ENCODE measurements at regions not wholly inside any gene's neighbourhood (a gene's known extent, or its start where the extent isn't known, plus 50 kb on each side); places are given as distances from the start of the nearest gene placed in this dataset.
"Not testable (repeated sequence)": the region's sequence is repeated elsewhere in the genome, so short reads cannot be mapped to it uniquely, and the experiment has no call there.

- H3K4me3 ChIP-seq, result no peak overlapping the region
- no peaks in the 10 kb centered on the region for H3K4me1 ChIP-seq
- no peaks in the 10 kb centered on the region for H3K36me3 ChIP-seq (replicated peaks)
- no peaks in the 10 kb centered on the region for H3K9me3 ChIP-seq
- in situ Hi-C loops (cut with MboI; ENCODE audit: low sequenced_read_pairs), result no loop called here
- DNase-seq (ENCODE audit: low spot score in 2 of 2), result no peak
- no peaks in the 10 kb centered on the region for H3K27me3 ChIP-seq (ENCODE audit: low read depth)
Measured at GRCh38 chrX:129034196-129034595, 489.1 kb downstream of the SMARCA1 start.

- H3K4me3 ChIP-seq, result no peak overlapping the region
- no peaks in the 10 kb centered on the region for H3K36me3 ChIP-seq (replicated peaks)
- H3K4me1 ChIP-seq, result no peaks in the 10 kb centered on the region
- no peaks in the 10 kb centered on the region for H3K9me3 ChIP-seq
- DNase-seq (ENCODE audit: low spot score in 2 of 2), result no peak
- H3K27me3 ChIP-seq (ENCODE audit: low read depth), result no peaks in the 10 kb centered on the region
- in situ Hi-C loops (cut with MboI; ENCODE audit: low sequenced_read_pairs), result no loop called here
Measured at GRCh38 chrX:129026202-129026601, 497.1 kb downstream of the SMARCA1 start.

DNA sequence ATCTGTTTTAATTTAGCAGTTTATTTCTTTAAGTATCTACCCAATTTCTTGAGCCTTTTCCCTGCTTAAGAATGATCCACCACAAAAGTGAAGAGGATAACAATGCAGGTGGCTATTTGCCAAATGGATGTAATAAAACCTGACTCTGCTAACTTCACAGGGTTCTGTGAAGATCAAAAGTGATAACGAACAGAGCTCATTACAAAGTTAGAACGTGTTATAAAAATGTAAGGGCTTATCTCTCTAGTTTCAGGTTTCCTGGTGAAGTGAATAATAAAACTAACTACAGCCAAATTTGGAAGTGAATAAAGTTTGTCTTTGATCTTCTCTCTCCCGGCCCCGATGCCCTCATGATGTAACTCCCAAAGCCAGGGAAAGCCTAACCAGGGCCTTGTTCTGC lies 497.9 kb downstream of the SMARCA1 start:
- no peaks in the 10 kb centered on the region for H3K36me3 ChIP-seq (replicated peaks)
- H3K27me3 ChIP-seq (ENCODE audit: low read depth), result no peaks in the 10 kb centered on the region
- H3K9me3 ChIP-seq, result no peaks in the 10 kb centered on the region
- no peak for DNase-seq (ENCODE audit: low spot score in 2 of 2)
- in situ Hi-C loops (cut with MboI; ENCODE audit: low sequenced_read_pairs), result no loop called here
- no peak overlapping the region for H3K4me3 ChIP-seq
- no peaks in the 10 kb centered on the region for H3K4me1 ChIP-seq

- Histone ChIP-seq H3K4me1 (no peaks in the 10 kb centered on the region), H3K4me3 (no peak overlapping the region), H3K36me3 (replicated peaks) (no peaks in the 10 kb centered on the region), H3K9me3 (no peaks in the 10 kb centered on the region), H3K27me3 (ENCODE audit: low read depth) (no peaks in the 10 kb centered on the region)
- in situ Hi-C loops (cut with MboI; ENCODE audit: low sequenced_read_pairs), result no loop called here
- DNase-seq (ENCODE audit: low spot score in 2 of 2), result no peak
Measured at GRCh38 chrX:129019412-129019811, 503.9 kb downstream of the SMARCA1 start.

DNA sequence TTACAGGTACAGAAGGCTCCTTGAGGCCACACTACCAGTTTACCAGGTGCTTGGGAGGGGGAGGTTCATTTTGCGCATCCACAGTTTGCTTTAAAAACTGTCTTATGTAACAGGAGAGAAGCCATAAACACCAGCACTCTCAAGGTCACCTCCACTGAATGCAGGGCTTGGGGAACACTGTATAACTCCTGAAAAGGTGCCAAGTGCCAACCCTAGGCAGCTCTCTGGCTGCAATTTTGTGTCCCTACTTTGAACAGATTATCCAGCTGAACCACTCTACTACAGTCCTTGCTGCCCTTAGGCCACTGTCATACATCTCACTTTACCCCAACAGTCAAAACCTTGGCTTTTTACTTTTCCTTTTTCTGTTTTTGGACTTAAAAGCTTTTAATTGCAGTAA lies 507.9 kb downstream of the SMARCA1 start:
- no peak for DNase-seq (ENCODE audit: low spot score in 2 of 2)
- no peak overlapping the region for H3K4me3 ChIP-seq
- H3K27me3 ChIP-seq (ENCODE audit: low read depth), result no peaks in the 10 kb centered on the region
- in situ Hi-C loops (cut with MboI; ENCODE audit: low sequenced_read_pairs), result no loop called here
- no peaks in the 10 kb centered on the region for H3K36me3 ChIP-seq (replicated peaks)
- H3K4me1 ChIP-seq, result no peaks in the 10 kb centered on the region
- H3K9me3 ChIP-seq, result no peaks in the 10 kb centered on the region

DNA sequence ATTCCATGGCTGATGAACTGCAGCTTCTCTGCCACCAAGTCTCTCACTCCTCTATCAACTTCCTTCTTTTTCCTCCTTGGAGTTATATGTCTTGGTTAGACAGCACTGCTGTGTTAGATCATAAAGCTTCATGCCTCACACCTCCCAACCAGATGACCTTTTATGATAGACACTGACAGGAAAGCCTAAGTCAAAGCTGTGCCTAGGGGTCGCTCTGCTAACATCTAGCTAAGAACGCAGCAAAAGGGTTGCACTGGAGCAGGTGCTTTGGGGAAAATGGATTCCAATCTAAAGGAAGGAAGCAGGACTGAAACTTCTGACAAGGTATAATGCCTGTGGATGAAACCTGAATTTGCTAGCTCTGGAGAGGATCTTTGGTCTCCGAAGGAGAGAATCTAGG lies 509.7 kb downstream of the SMARCA1 start:
- no peaks in the 10 kb centered on the region for H3K4me1 ChIP-seq
- H3K36me3 ChIP-seq (replicated peaks), result no peaks in the 10 kb centered on the region
- H3K27me3 ChIP-seq (ENCODE audit: low read depth), result no peaks in the 10 kb centered on the region
- DNase-seq (ENCODE audit: low spot score in 2 of 2), result no peak
- H3K4me3 ChIP-seq, result no peak overlapping the region
- in situ Hi-C loops (cut with MboI; ENCODE audit: low sequenced_read_pairs), result no loop called here
- no peaks in the 10 kb centered on the region for H3K9me3 ChIP-seq

- in situ Hi-C loops (cut with MboI; ENCODE audit: low sequenced_read_pairs), result no loop called here
- Histone ChIP-seq H3K4me3 (no peak overlapping the region), H3K9me3 (no peaks in the 10 kb centered on the region), H3K27me3 (ENCODE audit: low read depth) (no peaks in the 10 kb centered on the region), H3K36me3 (replicated peaks) (no peaks in the 10 kb centered on the region), H3K4me1 (no peaks in the 10 kb centered on the region)
- no peak for DNase-seq (ENCODE audit: low spot score in 2 of 2)
Measured at GRCh38 chrX:129007631-129008030, 515.7 kb downstream of the SMARCA1 start.

DNA sequence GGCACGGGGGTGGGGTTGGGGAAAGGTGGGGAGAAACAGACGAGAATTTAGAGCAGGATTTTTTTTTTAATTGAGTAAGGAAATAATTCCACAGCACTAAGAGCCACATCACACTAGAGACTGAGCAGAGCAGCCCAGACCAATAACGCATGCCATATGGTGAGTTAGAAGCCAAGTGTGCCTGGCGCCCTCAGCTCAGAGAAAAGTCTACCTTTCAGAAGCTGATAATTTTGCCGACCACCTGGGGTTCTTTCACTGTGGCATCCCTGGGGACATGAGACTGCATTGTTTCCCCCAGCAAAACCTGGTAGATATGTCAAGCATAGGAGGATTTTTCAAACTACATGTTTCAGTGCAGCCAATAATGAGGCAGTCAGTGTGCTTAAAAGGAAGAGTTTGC lies 516.8 kb downstream of the SMARCA1 start:
- no peak for DNase-seq (ENCODE audit: low spot score in 2 of 2)
- in situ Hi-C loops (cut with MboI; ENCODE audit: low sequenced_read_pairs), result no loop called here

DNA sequence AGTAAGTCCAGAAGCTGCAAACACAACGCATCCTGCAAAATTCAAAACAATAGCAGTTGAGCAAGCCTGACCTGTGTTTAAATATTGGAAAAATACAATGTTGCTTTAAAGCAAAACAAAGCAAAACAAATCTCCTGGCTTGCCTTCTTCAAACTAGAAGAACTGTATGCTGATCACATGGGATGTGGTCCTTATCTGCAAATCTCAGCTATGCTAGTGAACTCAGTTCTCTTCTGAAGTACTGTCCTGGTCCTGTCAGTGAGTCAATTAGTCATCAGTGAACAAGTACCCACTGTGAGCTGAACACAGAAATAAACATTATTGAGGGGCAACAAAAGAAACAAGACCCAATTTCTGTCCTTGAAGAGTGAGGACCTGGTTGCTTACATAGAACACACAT lies 522.5 kb downstream of the SMARCA1 start:
- no peaks in the 10 kb centered on the region for H3K27me3 ChIP-seq (ENCODE audit: low read depth)
- no peak overlapping the region for H3K4me3 ChIP-seq
- in situ Hi-C loops (cut with MboI; ENCODE audit: low sequenced_read_pairs), result no loop called here
- no peaks in the 10 kb centered on the region for H3K9me3 ChIP-seq
- no peak for DNase-seq (ENCODE audit: low spot score in 2 of 2)
- no peaks in the 10 kb centered on the region for H3K4me1 ChIP-seq
- no peaks in the 10 kb centered on the region for H3K36me3 ChIP-seq (replicated peaks)

More for the DNA sequence above, 516.8 kb downstream of the SMARCA1 start:
- H3K4me1 ChIP-seq, result no peaks in the 10 kb centered on the region
- no peaks in the 10 kb centered on the region for H3K36me3 ChIP-seq (replicated peaks)
- H3K4me3 ChIP-seq, result no peak overlapping the region
- H3K27me3 ChIP-seq (ENCODE audit: low read depth), result no peaks in the 10 kb centered on the region
- no peaks in the 10 kb centered on the region for H3K9me3 ChIP-seq

DNA sequence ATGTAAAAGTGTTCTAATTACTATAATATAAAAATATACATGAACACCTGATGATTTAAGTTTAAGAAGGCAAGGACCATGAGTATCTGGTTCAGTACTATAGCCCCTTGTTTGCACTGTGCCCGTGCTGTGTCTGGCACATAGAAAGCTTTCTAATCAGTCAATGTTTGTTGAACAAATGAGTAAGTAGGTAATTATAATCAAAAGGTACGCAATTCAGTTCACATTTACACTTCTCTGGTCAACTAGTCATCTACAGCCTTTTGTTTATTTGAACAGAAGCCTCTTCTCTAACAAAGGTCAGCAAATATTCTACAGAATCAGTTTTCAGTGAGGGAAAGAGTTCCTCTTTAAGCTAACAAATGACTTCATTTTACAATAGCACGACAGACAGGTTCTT lies 523.3 kb downstream of the SMARCA1 start:
- DNase-seq (ENCODE audit: low spot score in 2 of 2), result no peak
- no peaks in the 10 kb centered on the region for H3K9me3 ChIP-seq
- H3K36me3 ChIP-seq (replicated peaks), result no peaks in the 10 kb centered on the region
- no peaks in the 10 kb centered on the region for H3K4me1 ChIP-seq
- in situ Hi-C loops (cut with MboI; ENCODE audit: low sequenced_read_pairs), result no loop called here
- H3K4me3 ChIP-seq, result no peak overlapping the region
- no peaks in the 10 kb centered on the region for H3K27me3 ChIP-seq (ENCODE audit: low read depth)

- Histone ChIP-seq H3K4me1 (no peaks in the 10 kb centered on the region), H3K27me3 (ENCODE audit: low read depth) (no peaks in the 10 kb centered on the region), H3K4me3 (no peak overlapping the region), H3K9me3 (no peaks in the 10 kb centered on the region), H3K36me3 (replicated peaks) (no peaks in the 10 kb centered on the region)
- in situ Hi-C loops (cut with MboI; ENCODE audit: low sequenced_read_pairs), result no loop called here
- peak in 1 of 2 experiments; percentile 28 for DNase-seq (ENCODE audit: low spot score in 2 of 2)
Measured at GRCh38 chrX:128992107-128992971, 531.0 kb downstream of the SMARCA1 start.

DNA sequence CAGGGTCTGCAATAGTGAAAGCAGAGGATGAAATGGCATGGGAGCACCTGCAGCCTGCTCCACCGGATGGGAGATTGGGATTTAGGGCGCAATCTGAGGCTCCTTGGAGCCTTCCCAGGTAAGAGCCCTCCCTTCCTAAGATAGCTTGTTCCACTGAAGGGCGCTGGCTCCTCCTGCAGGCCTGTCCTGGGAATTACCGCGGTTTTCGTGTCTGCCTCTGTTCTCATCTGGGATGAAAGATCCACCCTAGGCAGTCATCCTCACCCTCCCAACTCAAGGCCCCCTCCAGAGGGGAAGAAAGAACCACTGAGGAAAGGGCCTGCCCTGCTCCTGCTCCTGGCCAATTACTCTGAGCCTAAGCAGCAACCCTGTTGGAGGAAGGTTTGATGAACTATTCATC lies 547.5 kb downstream of the SMARCA1 start:
- Histone ChIP-seq H3K27me3 (ENCODE audit: low read depth) (no peaks in the 10 kb centered on the region), H3K36me3 (replicated peaks) (no peaks in the 10 kb centered on the region), H3K4me3 (no peak overlapping the region), H3K4me1 (no peaks in the 10 kb centered on the region), H3K9me3 (no peaks in the 10 kb centered on the region)
- in situ Hi-C loops (cut with MboI; ENCODE audit: low sequenced_read_pairs), result no loop called here
- peak; percentile 26 to 70 for DNase-seq (ENCODE audit: low spot score in 2 of 2)

GRCh38 chrX:128973033-128973432 lies 550.3 kb downstream of the SMARCA1 start:
- Histone ChIP-seq H3K4me3 (no peak overlapping the region), H3K9me3 (no peaks in the 10 kb centered on the region), H3K36me3 (replicated peaks) (no peaks in the 10 kb centered on the region), H3K4me1 (no peaks in the 10 kb centered on the region), H3K27me3 (ENCODE audit: low read depth) (no peaks in the 10 kb centered on the region)
- no peak for DNase-seq (ENCODE audit: low spot score in 2 of 2)
- in situ Hi-C loops (cut with MboI; ENCODE audit: low sequenced_read_pairs), result no loop called here

GRCh38 chrX:128961290-128961689 lies 562.0 kb downstream of the SMARCA1 start:
- no peaks in the 10 kb centered on the region for H3K9me3 ChIP-seq
- no peak overlapping the region for H3K4me3 ChIP-seq
- no peak for DNase-seq (ENCODE audit: low spot score in 2 of 2)
- H3K27me3 ChIP-seq (ENCODE audit: low read depth), result no peaks in the 10 kb centered on the region
- no peaks in the 10 kb centered on the region for H3K36me3 ChIP-seq (replicated peaks)
- no peaks in the 10 kb centered on the region for H3K4me1 ChIP-seq
- in situ Hi-C loops (cut with MboI; ENCODE audit: low sequenced_read_pairs), result no loop called here

DNA sequence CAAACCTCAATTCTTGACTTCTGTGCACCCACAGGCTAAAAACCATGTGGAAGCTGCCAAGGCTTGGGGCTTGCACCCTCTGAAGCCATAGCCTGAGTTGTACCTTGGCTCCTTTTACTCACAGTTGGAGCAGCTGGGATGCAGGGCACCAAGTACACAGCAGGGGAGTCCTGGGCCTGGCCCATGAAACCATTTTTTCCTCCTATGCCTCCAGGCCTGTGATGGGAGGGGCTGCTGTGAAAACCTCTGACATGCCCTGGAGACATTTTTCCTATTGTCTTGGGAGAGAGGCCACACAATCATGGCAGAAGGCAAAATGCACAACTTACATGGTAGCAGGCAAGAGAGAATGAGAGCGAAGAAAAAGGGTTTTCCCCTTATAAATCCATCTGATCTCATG lies 568.6 kb downstream of the SMARCA1 start:
- H3K4me1 ChIP-seq; H3K36me3 ChIP-seq (replicated peaks); DNase-seq (ENCODE audit: low spot score in 2 of 2); H3K9me3 ChIP-seq; H3K4me3 ChIP-seq; in situ Hi-C loops (cut with MboI; ENCODE audit: low sequenced_read_pairs); H3K27me3 ChIP-seq (ENCODE audit: low read depth): not testable (repeated sequence)
